ENCODE measurements at regions not wholly inside any gene's neighbourhood (a gene's known extent, or its start where the extent isn't known, plus 50 kb on each side); places are given as distances from the start of the nearest gene placed in this dataset.
"Not testable (repeated sequence)": the region's sequence is repeated elsewhere in the genome, so short reads cannot be mapped to it uniquely, and the experiment has no call there.

GRCh38 chr4:64642936-64643335 is 233.7 kb upstream of the TECRL start:
- H3K27ac ChIP-seq (ENCODE audit: low read depth in 1 of 2, low read length in 2 of 2), result no peak overlapping the region
- H3K9me3 Mint-ChIP-seq, result peaks cover 0 to 5% (median 2%) of the 10 kb centered on the region in 7 donors
- WGBS (ENCODE audit: insufficient coverage), result no CpG with 5 or more reads among the region's 1 CpG

GRCh38 chr4:64640402-64640801 is 231.2 kb upstream of the TECRL start:
- WGBS (ENCODE audit: insufficient coverage), result 93% methylated on average over 17 of the region's 21 CpGs
- H3K36me3 ChIP-seq (replicated peaks in 1 of 2; ENCODE audit: control insufficient read depth in 1 of 2, insufficient read depth in 2 of 2, low read length in 2 of 2); H3K27ac Mint-ChIP-seq; H3K9ac ChIP-seq (ENCODE audit: insufficient read depth, low read length, poor library complexity, severe bottlenecking); H3K9me3 ChIP-seq (replicated peaks in 1 of 2; ENCODE audit: control insufficient read depth in 1 of 2, insufficient read depth in 1 of 2, low read length in 2 of 2); H3K4me3 Mint-ChIP-seq; H3K27me3 ChIP-seq (ENCODE audit: control insufficient read depth in 2 of 2, insufficient read depth in 2 of 2, low read length in 2 of 2); H2AFZ ChIP-seq (ENCODE audit: insufficient read depth, low read depth, low read length, poor library complexity, severe bottlenecking); H4K20me1 ChIP-seq (ENCODE audit: insufficient read depth, low read length); H3K27me3 Mint-ChIP-seq (ENCODE audit: low read depth in 3 of 3); H3K4me2 ChIP-seq (replicated peaks; ENCODE audit: extremely low read depth, low read length, poor library complexity, severe bottlenecking); intact Hi-C loops (cut with micrococcal nuclease); H3K36me3 Mint-ChIP-seq; DNase-seq; H3K4me3 ChIP-seq (replicated peaks in 1 of 3; ENCODE audit: low read depth in 2 of 3, low read length in 3 of 3); H3K9me3 Mint-ChIP-seq; H3K79me2 ChIP-seq (ENCODE audit: insufficient read depth, low read length); H3K4me1 ChIP-seq (ENCODE audit: control insufficient read depth in 1 of 2, insufficient read depth in 2 of 2, low read length in 2 of 2); H3K27ac ChIP-seq (ENCODE audit: low read depth in 1 of 2, low read length in 2 of 2); H3K4me1 Mint-ChIP-seq: not testable (repeated sequence)

More at GRCh38 chr4:64642936-64643335, 233.7 kb upstream of the TECRL start:
- TF ChIP-seq CTCF (IDR thresholded peaks at IDR 0.05), result no peak
- no peak overlapping the region for H2AFZ ChIP-seq (ENCODE audit: insufficient read depth, low read depth, low read length, poor library complexity, severe bottlenecking)
- intact Hi-C loops (cut with micrococcal nuclease), result no loop called here
- Mint-ChIP-seq H3K27ac (no peak overlapping the region), H3K4me3 (no peak overlapping the region), H3K36me3 (no peaks in the 10 kb centered on the region), H3K4me1 (no peaks in the 10 kb centered on the region), H3K27me3 (ENCODE audit: low read depth in 3 of 3) (no peaks in the 10 kb centered on the region)
- no peaks in the 10 kb centered on the region for H3K4me1 ChIP-seq (ENCODE audit: control insufficient read depth in 1 of 2, insufficient read depth in 2 of 2, low read length in 2 of 2)
- H3K36me3 ChIP-seq (replicated peaks in 1 of 2; ENCODE audit: control insufficient read depth in 1 of 2, insufficient read depth in 2 of 2, low read length in 2 of 2), result no peaks in the 10 kb centered on the region
- H3K9me3 ChIP-seq (replicated peaks in 1 of 2; ENCODE audit: control insufficient read depth in 1 of 2, insufficient read depth in 1 of 2, low read length in 2 of 2), result no peaks in the 10 kb centered on the region
- no peaks in the 10 kb centered on the region for H4K20me1 ChIP-seq (ENCODE audit: insufficient read depth, low read length)
- no peaks in the 10 kb centered on the region for H3K79me2 ChIP-seq (ENCODE audit: insufficient read depth, low read length)
- no peak for DNase-seq
- no peak overlapping the region for H3K4me3 ChIP-seq (replicated peaks in 1 of 3; ENCODE audit: low read depth in 2 of 3, low read length in 3 of 3)
- no peak overlapping the region for H3K4me2 ChIP-seq (replicated peaks; ENCODE audit: extremely low read depth, low read length, poor library complexity, severe bottlenecking)
- no peaks in the 10 kb centered on the region for H3K27me3 ChIP-seq (ENCODE audit: control insufficient read depth in 2 of 2, insufficient read depth in 2 of 2, low read length in 2 of 2)
- H3K9ac ChIP-seq (ENCODE audit: insufficient read depth, low read length, poor library complexity, severe bottlenecking), result no peak overlapping the region

Measured in CD14-positive monocyte (primary cell).